DMS153 treated with DMSO at 0.1 percent for 48 hours (cell line): ENCODE measurements at regions not wholly inside any gene's neighbourhood (a gene's known extent, or its start where the extent isn't known, plus 50 kb on each side); places are given as distances from the start of the nearest gene placed in this dataset.
A peak's percentile ranks its signal among the peaks of the same experiment; 100 is the strongest.
"Not testable (repeated sequence)": the region's sequence is repeated elsewhere in the genome, so short reads cannot be mapped to it uniquely, and the experiment has no call there.

Experiments
- DNase-seq: peaks from one replicate; lab custom pipeline; 2025; ENCODE audit not compliant: unreplicated experiment; lab: John Stamatoyannopoulos, UW

DNA sequence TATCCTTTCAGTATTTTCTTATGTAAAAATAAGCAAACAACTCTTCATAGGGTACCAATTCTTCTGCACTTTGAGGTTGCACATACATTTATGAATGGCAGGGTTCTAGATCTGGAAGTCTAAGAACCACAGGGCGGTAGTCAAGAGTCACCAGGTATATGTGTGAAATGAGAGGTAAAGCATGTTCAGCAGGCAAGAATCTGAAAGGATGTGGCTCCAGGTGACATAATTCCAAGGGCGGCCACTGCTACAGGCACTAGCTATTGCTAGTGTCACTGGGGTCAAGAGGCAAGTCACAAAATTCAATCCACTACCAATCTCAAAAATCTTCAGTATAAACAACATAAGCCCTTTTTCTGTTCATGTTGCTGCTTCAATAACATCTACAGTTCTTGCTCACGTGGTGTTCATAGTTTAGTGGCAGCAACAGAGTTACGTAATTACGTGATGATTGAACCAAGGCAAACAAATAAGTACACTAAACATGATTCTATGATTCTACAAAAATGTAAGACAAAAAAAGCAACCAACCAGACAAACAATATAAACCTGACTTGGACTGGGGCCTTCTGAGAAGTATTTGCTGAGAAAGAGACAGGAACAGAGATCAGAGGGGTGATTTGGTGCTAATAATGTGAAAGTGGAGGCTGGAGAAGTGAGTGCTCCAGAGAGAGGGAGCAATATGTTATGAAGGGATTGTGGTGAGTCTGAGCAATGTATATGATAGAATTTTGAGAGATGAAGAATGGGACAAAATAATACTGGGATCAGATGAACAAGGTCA is 101.7 kb downstream of the NAA11 start:
- DNase-seq: no peak

DNA sequence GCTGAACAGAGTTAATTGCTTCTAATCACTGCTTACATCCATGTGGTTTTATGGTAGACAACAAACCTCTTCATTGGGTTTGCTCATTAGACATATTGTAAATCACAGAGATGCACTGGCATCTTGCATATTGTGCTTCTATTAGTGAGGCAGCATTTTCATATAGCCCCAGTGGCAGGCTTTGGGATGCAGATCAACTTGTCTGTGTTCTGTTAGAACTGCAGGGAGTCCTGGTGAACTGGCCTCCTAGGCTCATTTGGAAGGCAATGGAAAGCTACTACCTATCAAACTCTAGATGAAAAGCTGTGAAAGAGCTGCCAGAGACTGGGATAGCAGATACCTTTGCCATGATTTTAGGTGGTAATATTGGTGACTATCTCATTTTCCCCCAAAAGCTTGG is 108.8 kb downstream of the NAA11 start:
- DNase-seq: no peak

DNA sequence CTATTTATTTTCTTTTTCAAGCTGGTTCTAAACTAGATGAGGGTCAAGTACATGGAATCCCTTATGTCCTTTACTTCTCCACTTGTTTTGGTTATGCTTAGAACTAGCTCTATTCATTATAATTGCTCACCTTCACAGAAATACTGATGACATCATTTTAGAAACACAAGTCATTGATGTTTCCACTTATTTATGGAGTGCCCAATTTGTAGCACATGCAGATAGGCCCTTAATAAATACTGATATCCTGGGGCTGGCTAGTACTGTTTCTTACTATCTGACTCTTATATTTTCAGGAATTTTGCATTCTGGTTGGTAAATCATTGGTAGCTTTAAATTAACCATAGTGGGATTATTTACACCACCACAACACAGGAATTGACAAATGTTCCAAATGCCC is 112.2 kb downstream of the NAA11 start:
- DNase-seq: no peak

DNA sequence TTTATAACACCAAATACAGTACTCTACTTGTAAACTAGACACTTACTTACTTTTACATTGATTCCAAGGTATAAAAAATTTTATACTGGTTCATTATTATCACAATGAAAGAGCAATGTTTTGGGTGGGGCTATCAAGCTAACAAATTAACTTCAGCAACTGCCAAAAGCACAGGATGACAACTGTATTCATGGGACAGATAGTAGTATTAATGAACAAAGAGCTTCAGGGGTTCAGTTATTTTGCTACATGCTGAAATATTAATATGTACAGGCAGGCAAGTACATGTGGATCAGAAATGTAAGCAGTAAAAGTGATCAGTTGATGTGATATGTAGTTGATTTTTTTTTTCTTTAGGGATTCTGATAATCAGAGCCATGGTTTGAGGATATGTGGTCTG is 112.9 kb downstream of the NAA11 start:
- no peak for DNase-seq

DNA sequence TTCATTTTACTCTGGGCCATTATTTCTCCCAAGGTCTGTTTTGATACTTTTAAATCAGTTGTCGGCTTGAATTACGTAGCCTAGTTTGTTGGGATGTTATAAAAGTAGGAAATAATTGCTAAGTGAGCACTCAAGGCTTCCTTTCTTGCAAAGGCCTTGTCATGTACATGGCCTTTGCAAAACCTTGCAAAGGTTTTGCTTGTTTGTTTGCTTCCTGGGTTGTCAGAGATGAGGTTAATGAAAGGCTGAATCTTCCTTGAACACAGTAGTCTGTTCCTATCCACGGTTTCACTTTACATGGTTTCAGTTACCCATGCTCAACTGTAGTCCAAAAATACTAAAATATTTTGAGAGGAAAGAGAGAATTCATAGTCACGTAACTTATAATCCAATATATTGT is 113.5 kb downstream of the NAA11 start:
- no peak for DNase-seq

DNA sequence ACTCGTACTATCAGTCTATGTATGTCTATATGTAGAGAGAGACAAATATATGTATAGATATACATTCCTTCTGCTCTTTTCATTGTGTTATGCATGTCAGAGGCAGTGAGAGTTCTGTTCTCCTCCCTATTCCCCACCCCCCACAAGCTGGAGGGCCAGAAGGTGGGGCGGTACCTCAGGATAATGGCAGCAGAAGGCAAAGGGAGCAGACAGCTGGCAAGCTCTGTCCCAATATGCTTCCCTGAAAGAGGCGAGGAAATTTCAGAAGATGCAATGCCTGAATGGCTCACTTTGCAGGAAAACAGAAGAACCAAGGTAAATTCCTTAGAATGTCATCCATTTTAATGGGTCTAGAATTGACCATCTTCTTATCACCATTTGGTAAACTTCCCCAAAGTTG is 114.4 kb downstream of the NAA11 start:
- no peak for DNase-seq

DNA sequence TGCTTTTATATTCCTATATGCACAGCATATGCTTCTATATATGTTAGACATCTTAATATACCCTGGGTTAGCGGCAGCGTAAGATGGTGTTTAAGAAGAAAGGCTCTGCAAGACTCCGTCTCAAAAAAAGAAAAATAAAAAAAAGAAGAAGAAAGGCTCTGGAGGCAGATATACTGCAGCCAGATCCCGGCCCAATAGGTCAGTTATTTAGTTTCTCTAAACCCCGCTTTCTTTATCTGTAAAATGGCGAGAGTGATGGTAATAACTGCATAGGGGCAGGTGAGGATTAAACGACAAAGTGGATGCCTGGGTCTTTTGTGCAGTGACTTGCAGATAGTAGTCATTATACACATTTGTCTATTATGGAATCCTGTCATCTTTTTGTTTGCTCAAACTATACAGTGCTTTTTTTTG is 115.2 kb downstream of the NAA11 start:
- DNase-seq: no peak

DNA sequence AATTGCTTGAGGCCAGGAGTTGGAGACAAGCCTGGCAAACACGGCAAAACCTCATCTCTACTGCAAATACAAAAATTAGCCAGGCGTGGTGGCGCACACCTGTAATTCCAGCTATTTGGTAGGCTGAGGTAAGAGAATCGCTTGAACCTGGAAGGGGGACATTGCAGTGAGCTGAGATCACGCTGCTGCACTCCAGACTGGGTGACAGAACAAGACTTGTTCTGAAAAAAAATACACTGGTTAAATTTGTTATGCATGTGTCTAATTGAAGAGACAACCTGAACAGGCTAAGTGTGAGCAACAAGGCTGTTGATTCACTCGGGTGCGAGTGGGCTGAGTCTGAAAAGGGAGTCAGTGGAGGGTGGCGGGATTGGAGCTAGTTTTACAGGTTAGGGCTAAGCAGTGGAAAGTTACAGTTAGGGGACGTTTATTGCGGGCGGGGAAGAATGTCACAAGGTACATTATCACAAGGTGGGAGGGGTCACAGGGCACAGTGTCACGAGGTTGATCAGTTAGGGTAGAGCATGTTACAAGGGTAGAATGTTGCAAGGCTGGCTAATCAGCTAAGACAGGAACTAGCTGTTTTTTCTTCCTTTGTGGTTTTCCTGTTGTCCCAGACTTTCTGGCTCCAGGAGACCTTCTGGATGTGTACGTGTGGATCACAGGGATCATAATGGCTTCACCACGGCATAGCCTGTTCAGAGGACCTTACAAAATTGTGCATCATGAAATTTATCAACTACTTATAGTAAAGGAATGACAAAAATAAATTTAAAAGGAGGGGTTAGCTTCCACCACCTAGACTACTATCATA is 115.8 kb downstream of the NAA11 start:
- no peak for DNase-seq

DNA sequence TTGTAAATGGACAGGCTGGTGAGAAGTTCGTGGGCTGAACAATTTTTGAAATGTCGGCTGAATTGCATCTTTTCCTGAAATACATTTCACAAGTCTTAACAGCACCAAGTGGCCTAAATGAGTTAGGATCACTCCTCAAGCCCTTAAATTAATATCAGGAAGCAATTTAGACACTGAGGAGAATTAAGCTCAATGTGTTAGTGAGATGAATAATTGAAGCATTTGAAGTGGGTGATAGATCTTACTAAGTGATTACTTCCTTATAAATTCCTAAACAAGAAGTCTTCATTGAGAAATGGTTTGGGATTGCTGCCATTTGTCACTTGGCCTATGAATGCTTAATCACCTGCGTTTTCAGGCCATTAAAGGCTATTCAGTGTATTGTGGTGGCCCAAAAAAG is 116.8 kb downstream of the NAA11 start:
- no peak for DNase-seq

DNA sequence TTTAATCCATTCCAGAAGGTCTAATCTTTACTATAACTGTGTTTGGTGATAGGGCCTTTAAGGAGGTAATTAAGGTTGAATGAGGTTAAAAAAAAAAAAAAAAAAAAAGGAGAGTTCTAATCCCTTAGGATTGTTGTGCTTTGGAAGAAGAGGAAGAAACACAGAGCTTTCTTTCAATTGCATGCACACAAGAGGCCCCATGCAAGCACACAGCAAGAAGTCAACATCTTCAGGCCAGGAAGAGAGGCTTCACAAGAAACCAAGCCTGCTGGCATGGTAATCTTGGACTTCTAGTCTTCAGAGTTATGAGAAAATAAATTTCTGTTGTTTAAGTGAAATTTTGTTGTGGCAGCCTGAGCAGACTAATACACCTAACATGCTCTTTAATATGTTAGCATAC is 118.6 kb downstream of the NAA11 start:
- DNase-seq: no peak

DNA sequence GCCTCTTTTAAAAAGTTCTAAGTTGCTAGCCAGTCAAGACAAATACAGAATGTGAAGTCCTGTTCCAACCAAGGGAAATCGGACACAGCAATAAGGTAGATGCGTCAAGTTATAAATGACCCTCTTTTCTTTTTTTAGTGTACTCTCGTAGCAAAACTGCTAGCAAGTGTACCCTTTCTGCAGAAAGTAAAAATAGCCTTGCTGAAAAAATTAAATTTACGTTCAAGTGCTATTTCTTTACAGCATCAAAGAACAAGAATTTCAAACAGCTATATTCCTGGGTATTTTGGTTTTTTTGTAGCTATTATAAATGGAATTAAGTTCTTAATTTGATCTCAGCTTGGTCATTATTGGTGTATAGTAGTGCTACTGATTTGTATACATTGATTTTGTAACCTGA is 119.2 kb downstream of the NAA11 start:
- no peak for DNase-seq

DNA sequence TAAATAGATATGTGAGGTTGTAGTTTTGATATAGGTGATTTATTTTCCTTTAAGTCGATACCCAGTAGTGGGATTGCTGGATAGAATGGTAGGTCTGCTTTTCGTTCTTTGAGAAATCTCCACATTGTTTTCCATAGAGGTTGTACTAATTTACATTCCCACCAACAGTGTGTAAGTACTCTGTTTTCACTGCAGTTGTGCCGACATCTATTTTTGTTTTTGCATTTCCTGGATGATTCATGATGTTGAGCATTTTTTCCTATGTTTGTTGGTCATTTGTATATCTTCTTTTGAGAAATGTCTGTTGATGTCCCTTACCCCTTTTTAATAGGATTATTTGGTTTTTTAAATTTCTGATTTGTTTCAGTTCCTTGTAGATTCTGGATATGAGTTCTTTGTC is 120.7 kb downstream of the NAA11 start:
- no peak for DNase-seq

DNA sequence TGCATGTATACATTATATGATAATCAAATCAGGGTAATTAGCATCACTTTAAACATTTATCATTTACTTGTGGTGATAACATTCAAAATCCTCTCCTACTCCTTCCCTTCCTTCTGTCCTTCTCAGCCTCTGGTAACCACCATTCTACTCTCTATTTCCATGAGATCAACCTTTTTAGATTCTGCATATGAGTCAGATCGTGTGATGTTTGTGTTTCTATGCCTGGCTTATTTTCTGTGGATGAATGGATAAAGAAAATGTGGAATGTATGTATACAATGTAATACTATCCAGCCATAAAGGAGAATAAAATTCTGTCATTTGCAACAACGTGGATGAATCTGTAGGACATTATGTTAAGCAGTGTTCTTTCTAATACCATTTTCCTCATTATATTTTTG is 123.9 kb downstream of the NAA11 start:
- no peak for DNase-seq

DNA sequence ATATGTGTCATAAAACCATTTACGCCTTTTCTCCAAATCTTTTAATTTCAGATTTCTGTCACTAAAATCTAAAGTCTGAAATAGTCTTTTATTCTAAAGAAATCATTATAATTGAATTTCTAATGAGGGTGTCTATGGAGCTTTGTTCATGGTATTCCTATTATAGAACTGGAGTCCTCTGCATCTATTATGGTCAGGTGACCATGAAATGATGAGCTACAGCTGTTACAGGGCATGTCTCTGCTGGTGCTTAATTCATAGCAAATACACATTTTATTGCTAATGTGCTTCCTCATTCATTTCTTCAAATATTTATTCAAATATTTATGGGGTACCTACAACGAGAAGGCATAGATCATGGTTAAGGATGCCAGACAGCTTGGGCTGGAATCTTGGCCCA is 126.1 kb downstream of the NAA11 start:
- no peak for DNase-seq

DNA sequence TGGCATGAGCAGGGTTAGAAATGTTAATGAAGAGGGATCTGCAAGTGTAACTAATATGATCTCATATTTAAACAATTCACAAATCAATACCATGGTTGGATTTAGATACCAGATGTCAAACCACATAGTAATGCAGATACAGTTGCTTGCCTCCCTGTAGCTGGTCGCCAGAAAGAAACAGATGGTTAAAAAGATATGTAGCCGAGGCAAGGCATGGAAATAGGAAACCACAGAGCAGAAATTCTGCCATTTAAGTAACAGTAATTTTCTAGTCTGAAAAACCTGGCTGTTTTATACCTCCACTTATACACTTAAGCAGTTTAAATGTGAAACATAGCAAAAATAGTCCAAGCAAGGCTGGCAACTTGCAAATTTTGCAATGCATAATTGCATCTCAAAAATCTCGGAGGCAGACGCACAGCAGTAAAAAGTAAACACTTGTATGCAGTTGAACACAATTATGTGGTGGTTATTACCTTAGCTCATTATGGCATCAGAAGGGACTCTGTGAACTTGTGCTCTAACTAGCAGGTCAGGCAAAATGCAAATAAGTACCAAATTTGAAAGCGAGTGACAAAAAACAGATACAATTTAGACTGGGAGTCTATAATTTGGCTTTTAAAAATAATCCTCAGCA is 126.8 kb downstream of the NAA11 start:
- DNase-seq: peak; percentile 33

DNA sequence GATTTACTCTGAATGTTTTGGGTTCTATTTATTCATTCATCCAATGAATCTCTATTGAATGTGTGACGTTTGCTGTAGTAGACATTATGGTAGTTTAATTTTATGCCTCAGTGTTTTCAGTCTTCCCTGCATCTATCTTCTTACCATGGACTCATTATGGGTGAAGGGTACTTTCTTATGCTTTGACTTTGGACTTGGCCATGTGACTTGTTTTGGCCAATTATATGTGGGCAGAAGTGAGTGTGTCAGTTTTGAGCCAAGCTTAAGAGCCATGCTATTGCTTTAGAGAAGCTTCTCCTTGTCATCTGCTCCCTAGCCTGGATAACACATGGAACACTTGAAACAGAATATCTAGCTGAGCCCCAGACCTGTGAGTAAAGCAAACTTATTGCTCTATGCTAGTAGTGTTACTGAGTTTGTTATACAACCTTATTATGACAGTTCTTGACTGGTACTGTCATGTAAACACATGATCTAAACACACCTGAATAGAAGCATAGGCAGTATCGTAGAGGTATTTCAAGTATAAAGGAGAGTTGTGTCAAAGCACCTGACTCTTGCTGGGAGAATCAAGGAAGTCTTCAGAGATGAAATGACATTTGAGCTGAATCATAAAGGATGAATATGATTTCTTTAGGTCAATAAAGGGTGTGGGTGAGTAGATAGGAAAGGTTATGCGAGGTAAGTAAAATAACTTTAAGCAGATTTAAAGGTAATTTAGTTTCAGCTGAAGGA is 128.4 kb downstream of the NAA11 start:
- no peak for DNase-seq

DNA sequence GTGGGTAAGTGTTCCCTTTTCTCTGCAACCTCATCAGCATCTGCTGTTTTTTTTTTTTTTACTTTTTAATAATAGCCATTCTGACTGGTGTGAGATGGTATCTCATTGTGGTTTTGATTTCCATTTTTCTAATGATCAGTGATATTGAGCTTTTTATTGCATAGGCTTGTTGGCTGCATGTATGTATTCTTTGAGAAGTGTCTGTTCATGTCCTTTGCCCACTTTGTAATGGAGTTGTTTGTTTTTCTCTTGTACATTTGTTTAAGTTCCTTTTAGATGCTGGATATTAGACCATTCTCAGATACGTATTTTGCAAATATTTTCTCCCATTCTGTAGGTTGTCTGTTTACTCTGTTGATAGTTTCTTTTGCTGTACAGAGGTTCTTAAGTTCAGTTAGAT is 134.6 kb downstream of the NAA11 start:
- DNase-seq: not testable (repeated sequence)

DNA sequence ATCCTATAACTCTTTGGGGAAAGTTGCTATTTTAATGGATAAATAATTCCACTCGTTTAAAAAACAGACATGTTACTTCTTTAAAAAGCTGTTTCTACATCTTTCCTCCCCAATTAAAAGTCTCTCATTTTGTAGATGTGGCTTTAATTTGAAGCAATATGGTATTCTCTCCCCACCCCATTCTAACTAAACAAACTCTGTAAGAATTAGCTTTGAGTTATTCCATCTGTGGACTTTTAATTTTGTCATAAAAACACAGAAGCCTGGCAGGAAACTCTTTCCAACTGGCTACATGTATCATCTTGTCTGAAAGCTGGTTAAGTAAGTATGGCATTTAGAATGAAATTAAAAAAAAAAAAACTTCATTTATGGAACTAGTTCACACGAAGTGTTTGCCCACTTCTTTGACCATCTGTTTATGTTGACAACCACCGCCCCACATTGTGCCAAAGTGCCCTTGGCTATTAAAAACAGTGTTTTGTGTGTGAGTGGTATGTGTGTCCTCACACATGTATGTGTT is 140.3 kb downstream of the NAA11 start:
- DNase-seq: no peak

DNA sequence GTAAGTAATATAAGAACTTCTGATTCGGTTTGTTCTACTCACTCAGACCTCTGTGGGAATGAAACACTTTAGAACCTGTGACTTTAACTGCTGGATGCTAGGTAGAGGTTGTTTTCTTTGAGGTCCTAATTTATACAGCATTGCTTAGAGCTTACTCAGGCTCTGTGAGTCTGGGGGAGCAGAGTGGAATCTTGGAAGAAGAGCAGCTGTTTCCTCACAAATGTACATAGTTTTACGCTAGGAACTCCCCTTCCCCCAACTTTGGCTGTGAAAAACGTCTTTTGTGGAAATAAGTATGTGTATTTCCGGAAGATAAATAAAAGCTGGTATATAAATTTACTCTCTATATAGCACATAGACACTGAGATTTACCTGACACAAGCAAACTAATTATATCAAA is 141.4 kb downstream of the NAA11 start:
- DNase-seq: no peak

DNA sequence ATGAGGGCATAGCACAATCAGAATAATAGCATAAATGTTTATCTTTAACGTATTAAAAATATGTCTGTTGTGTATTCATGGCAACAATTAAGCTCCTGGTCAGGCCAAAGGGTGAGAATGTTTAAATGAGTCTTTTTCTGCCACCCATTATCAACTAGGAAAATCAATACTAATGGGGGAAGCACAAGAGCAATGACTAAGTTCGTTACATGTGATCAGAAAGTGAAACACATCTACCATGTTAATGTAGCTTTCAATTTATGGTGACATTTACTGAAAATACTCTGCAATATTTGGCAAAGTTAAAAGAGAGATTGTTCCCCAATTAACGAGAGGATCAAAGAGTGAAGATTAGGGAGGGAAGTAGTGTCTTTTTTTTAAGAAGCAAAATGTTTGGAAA is 143.7 kb downstream of the NAA11 start:
- DNase-seq: no peak

DNA sequence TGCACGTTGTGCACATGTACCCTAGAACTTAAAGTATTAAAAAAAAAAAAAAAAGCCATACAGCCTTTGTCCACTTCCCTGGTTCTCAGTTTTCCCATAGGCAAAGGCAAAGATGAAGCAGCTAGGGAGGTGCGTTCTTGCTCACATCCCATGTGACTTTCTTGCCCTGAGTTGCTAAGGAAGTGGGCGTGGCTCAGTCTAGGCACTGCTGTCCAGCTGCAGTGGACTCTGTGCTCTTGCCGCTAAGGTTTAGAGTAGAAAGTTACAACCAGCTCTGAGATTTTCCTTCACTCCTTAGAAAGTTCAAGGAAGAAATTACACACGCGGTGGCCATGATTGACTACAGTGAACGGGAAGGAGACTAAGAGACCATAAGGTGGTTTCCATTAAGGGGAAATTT is 144.7 kb downstream of the NAA11 start:
- DNase-seq: no peak
